HG02610 (cell line): ENCODE measurements at regions not wholly inside any gene's neighbourhood (a gene's known extent, or its start where the extent isn't known, plus 50 kb on each side); places are given as distances from the start of the nearest gene placed in this dataset.

Source experiments
- ATAC-seq: cut with Tn5 transposase; IDR thresholded peaks from one replicate; pipeline ENCODE4 v1.9.1; 2021; ENCODE audit warnings: mild to moderate bottlenecking, moderate library complexity; ENCODE audit not compliant: unreplicated experiment

GRCh38 chr5:57540823-57541222, 58.2 kb upstream of the ACTBL2 start:
- no peak for ATAC-seq

GRCh38 chr5:57539281-57539701, 56.7 kb upstream of the ACTBL2 start:
- ATAC-seq: no peak

- ATAC-seq: peak; percentile 65
Observed at GRCh38 chr5:57538341-57538955, 55.8 kb upstream of the ACTBL2 start.

- ATAC-seq: no peak
Observed at GRCh38 chr5:57537811-57538210, 55.2 kb upstream of the ACTBL2 start.

GRCh38 chr5:57532513-57533497, 50.2 kb upstream of the ACTBL2 start:
- no peak for ATAC-seq
